OCI-LY1 (cell line): ENCODE measurements at regions not wholly inside any gene's neighbourhood (a gene's known extent, or its start where the extent isn't known, plus 50 kb on each side); places are given as distances from the start of the nearest gene placed in this dataset.

Source experiments
- EZH2 ChIP-seq: fragments of 200-600 bp; sonication (generic), shearing (Covaris generic); IDR thresholded peaks from 2 replicates; pipeline ENCODE4 v1.8.0; 2017; ENCODE audit warnings: borderline replicate concordance, mixed run types, mild to moderate bottlenecking, antibody characterized with exemption, low read length, moderate library complexity, mixed read lengths
- TF ChIP-seq, protein P1 (sequence below): fragments of 200-600 bp; sonication (generic), shearing (Covaris generic); IDR thresholded peaks from 2 replicates; pipeline ENCODE4 v1.5.1; 2017; ENCODE audit warnings: mild to moderate bottlenecking, antibody characterized with exemption, low read length, moderate library complexity, mixed read lengths

DNA sequence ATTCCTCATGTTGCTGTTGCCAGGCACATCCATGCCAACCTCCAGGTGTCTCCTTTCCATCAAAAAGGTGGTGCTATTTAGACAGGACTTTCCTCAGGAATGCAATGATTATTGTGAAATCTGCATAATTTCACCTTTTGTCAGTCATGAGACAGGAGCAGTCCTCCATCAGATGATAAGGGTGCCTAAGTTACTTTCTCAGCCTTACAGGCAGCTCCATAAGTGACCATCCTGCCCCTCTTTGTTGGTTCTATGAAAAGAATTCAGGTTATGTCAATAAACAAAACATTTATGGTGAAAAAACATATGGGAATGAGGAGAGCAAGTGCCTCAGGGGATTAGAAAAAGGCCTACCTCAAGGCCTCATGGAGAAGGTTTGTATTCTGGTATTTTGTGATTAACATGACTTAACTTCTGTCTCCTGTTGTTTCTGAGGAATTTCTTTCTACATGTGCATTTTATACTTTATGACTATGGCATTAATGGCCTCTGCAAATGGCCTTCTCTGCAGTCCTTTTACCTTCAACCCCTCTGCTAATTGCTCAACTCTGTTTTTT lies 110.3 kb upstream of the DIAPH3 start:
- TF ChIP-seq, protein P1, sequence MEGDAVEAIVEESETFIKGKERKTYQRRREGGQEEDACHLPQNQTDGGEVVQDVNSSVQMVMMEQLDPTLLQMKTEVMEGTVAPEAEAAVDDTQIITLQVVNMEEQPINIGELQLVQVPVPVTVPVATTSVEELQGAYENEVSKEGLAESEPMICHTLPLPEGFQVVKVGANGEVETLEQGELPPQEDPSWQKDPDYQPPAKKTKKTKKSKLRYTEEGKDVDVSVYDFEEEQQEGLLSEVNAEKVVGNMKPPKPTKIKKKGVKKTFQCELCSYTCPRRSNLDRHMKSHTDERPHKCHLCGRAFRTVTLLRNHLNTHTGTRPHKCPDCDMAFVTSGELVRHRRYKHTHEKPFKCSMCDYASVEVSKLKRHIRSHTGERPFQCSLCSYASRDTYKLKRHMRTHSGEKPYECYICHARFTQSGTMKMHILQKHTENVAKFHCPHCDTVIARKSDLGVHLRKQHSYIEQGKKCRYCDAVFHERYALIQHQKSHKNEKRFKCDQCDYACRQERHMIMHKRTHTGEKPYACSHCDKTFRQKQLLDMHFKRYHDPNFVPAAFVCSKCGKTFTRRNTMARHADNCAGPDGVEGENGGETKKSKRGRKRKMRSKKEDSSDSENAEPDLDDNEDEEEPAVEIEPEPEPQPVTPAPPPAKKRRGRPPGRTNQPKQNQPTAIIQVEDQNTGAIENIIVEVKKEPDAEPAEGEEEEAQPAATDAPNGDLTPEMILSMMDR: no peak
- TF ChIP-seq EZH2: no peak
